ENCODE measurements at regions not wholly inside any gene's neighbourhood (a gene's known extent, or its start where the extent isn't known, plus 50 kb on each side); places are given as distances from the start of the nearest gene placed in this dataset.

- TF ChIP-seq CTCF (conservative IDR thresholded peaks at IDR 0.05; ENCODE audit: low read depth in 2 of 2) (no peak), EZH2phosphoT487 (IDR thresholded peaks at IDR 0.05; ENCODE audit: unreplicated experiment) (no peak), ZNF114 (CRISPR knock-in tag; IDR thresholded peaks at IDR 0.05) (no peak), POLR2AphosphoS5 (IDR thresholded peaks at IDR 0.05; ENCODE audit: low read depth) (no peak), EZH2 (IDR thresholded peaks at IDR 0.05; ENCODE audit: low read depth, unreplicated experiment) (no peak), STAT1 (IDR thresholded peaks at IDR 0.05; ENCODE audit: unreplicated experiment) (no peak), ZNF462 (CRISPR knock-in tag; IDR thresholded peaks at IDR 0.05) (no peak), JUNB (IDR thresholded peaks at IDR 0.05; ENCODE audit: unreplicated experiment) (no peak), CREB1 (CRISPR knock-in tag; IDR thresholded peaks at IDR 0.05; ENCODE audit: low read depth) (no peak), REST (IDR thresholded peaks at IDR 0.05; ENCODE audit: unreplicated experiment) (no peak), NANOG (IDR thresholded peaks at IDR 0.05; ENCODE audit: borderline replicate concordance) (no peak), ETS1 (IDR thresholded peaks at IDR 0.05) (no peak)
Observed at GRCh38 chr18:57890266-57890665, 87.2 kb upstream of the ATP8B1 start.
